Stimulated activated CD4-positive, alpha-beta T cell treated with anti-CD3 and anti-CD28 coated beads, Interleukin-1b, Interleukin-23, amount 100 ng/mL, for 48 hours (primary cell): ENCODE measurements at regions not wholly inside any gene's neighbourhood (a gene's known extent, or its start where the extent isn't known, plus 50 kb on each side); places are given as distances from the start of the nearest gene placed in this dataset.
"Not testable (repeated sequence)": the region's sequence is repeated elsewhere in the genome, so short reads cannot be mapped to it uniquely, and the experiment has no call there.

Experiments
- DNase-seq: peaks from one replicate; pipeline ENCODE4 v3.0.0-alpha.2; 2020

- DNase-seq = no peak
Observed at GRCh38 chr6:66328200-66328599, 621.2 kb upstream of the EYS start.

- DNase-seq = no peak
Observed at GRCh38 chr6:66326228-66326627, 619.2 kb upstream of the EYS start.

- DNase-seq = no peak
Observed at GRCh38 chr6:66321017-66321416, 614.0 kb upstream of the EYS start.

- no peak for DNase-seq
Observed at GRCh38 chr6:66307490-66307889, 600.5 kb upstream of the EYS start.

- no peak for DNase-seq
Observed at GRCh38 chr6:66291905-66292304, 584.9 kb upstream of the EYS start.

- DNase-seq = no peak
Observed at GRCh38 chr6:66289889-66290288, 582.9 kb upstream of the EYS start.

- no peak for DNase-seq
Observed at GRCh38 chr6:66278115-66278514, 571.1 kb upstream of the EYS start.

GRCh38 chr6:66277400-66277799 is 570.4 kb upstream of the EYS start:
- DNase-seq = no peak

GRCh38 chr6:66265737-66266136 is 558.7 kb upstream of the EYS start:
- no peak for DNase-seq

- no peak for DNase-seq
Observed at GRCh38 chr6:66264376-66264775, 557.4 kb upstream of the EYS start.

- not testable (repeated sequence) for DNase-seq
Observed at GRCh38 chr6:66258731-66259487, 551.9 kb upstream of the EYS start.

- DNase-seq = no peak
Observed at GRCh38 chr6:66245231-66245630, 538.2 kb upstream of the EYS start.

GRCh38 chr6:66238851-66239250 is 531.8 kb upstream of the EYS start:
- DNase-seq = no peak

- no peak for DNase-seq
Observed at GRCh38 chr6:66232890-66233289, 525.9 kb upstream of the EYS start.

- DNase-seq = no peak
Observed at GRCh38 chr6:66230591-66230990, 523.6 kb upstream of the EYS start.

- DNase-seq = no peak
Observed at GRCh38 chr6:66226109-66226508, 519.1 kb upstream of the EYS start.

- DNase-seq = no peak
Observed at GRCh38 chr6:66210964-66211363, 503.9 kb upstream of the EYS start.

- DNase-seq = no peak
Observed at GRCh38 chr6:66200390-66200789, 493.4 kb upstream of the EYS start.

- DNase-seq = no peak
Observed at GRCh38 chr6:66199171-66199570, 492.1 kb upstream of the EYS start.

GRCh38 chr6:66198062-66198624 is 491.1 kb upstream of the EYS start:
- DNase-seq = no peak

- DNase-seq = no peak
Observed at GRCh38 chr6:66190858-66191257, 483.8 kb upstream of the EYS start.

- DNase-seq = no peak
Observed at GRCh38 chr6:66189915-66190314, 482.9 kb upstream of the EYS start.

GRCh38 chr6:66186756-66187155 is 479.7 kb upstream of the EYS start:
- no peak for DNase-seq

- no peak for DNase-seq
Observed at GRCh38 chr6:66184091-66184490, 477.1 kb upstream of the EYS start.

GRCh38 chr6:66179361-66179760 is 472.3 kb upstream of the EYS start:
- no peak for DNase-seq
